NCI-H69 (cell line): ENCODE measurements at regions not wholly inside any gene's neighbourhood (a gene's known extent, or its start where the extent isn't known, plus 50 kb on each side); places are given as distances from the start of the nearest gene placed in this dataset.
"Not testable (repeated sequence)": the region's sequence is repeated elsewhere in the genome, so short reads cannot be mapped to it uniquely, and the experiment has no call there.

Source experiments
- DNase-seq: peaks from one replicate; lab custom pipeline; 2025; lab: John Stamatoyannopoulos, UW

- no peak for DNase-seq
Measured at GRCh38 chr10:8173866-8174243, 119.4 kb downstream of the GATA3 start.

GRCh38 chr10:8174762-8175161 is 120.3 kb downstream of the GATA3 start:
- no peak for DNase-seq

GRCh38 chr10:8177526-8177925 is 123.0 kb downstream of the GATA3 start:
- DNase-seq = not testable (repeated sequence)

DNA sequence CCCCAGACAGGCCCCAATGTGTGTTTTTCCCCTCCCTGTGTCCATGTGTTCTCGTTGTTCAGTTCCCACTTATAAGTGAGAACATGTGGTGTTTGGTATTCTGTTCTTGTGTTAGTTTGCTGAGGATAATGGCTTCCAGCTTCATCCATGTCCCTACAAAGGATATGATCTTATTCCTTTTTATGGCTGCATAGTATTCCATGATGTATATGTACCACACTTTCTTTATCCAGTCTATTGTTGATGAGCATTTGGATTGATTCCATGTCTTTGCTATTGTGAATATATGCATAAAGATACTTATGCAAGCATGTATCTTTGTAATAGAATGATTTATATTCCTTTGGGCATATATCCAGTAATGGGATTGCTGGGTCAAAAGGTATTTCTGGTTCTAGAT is 125.3 kb downstream of the GATA3 start:
- DNase-seq = not testable (repeated sequence)

- DNase-seq = peak; percentile 48
Measured at GRCh38 chr10:8180360-8181109, 126.0 kb downstream of the GATA3 start.

GRCh38 chr10:8181496-8182157 is 127.1 kb downstream of the GATA3 start:
- DNase-seq = no peak

GRCh38 chr10:8182806-8183205 is 128.3 kb downstream of the GATA3 start:
- no peak for DNase-seq

DNA sequence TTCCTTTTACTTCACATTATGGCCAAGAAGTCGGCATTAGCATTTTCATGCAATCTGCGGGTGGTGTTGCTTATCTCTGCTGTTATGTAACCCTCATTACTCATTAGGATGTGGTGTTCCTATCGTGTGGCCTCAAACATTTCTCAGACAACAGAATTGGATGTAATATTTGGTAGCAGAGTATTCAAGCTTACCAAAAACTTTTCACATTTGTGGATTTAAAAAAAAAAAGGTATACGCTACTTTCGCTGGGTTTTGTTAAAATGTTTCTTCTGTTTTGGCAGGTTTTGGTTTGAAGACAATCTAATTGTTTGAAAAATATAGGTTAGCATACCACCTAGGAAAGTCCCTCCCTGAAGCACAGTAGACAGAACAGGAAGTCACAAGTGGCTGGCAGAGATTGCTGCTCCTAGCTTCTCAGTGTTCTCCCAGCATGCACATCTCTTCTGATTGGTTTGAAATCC is 128.8 kb downstream of the GATA3 start:
- DNase-seq = no peak

DNA sequence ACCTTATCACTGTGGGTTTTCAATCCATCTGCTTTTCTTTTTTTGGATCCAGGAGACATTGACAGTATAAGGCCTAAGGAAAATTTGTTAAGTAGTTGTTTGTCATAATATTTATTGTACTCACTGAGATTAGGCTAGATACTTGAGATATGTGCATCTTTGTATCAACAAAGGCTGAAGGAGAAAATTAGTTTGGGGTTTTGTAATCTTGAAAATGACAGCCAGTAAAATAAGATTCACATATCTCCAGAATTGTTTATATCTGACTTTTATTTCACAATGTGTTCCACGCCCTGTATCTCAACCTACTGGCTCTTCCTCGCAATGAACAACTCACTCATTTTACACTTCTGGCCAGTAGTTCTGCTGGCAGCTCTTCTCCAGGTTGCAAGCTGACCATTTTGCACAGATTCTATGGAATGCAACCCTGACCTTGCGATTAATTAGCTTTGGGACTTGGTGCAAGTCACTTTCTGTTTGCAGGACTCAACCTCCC is 132.7 kb downstream of the GATA3 start:
- no peak for DNase-seq

GRCh38 chr10:8189458-8189857 is 135.0 kb downstream of the GATA3 start:
- no peak for DNase-seq

DNA sequence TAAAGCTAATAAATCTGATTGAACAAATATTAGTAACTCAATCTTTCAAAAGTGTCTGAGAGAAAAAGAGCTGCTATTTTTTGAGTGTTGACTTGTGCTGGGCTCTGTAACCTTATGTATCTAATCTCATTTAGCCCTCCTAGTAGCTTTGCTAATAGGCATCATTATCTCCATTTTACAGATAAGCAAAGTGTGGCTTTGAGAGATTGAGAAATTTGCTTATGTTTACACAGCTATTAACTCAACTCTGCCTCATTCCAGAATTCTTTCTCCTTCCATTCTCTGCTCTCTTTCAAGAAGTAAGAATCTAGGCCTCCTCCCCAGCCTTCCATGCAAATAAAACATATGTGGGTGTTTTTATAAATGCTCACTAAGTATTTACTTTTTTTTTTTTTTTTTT is 137.8 kb downstream of the GATA3 start:
- DNase-seq = no peak

DNA sequence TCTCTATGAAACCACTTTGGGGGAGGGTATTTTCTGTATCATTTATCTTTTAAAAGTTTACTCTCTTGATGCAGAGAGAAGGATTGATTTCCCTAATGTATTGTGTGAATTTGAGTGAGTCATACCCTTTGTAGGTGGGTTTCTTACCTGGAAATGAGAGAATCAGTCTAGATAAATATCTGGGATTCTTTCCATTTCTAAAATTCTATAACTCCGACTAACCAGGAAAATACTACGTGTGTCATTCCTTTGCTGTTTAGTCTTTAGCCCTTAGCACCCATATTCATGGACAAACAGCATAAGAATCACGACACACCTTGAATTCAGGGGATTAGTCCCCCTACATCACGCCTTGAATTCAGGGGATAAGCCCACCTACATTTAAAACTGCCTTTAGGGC is 139.1 kb downstream of the GATA3 start:
- no peak for DNase-seq

DNA sequence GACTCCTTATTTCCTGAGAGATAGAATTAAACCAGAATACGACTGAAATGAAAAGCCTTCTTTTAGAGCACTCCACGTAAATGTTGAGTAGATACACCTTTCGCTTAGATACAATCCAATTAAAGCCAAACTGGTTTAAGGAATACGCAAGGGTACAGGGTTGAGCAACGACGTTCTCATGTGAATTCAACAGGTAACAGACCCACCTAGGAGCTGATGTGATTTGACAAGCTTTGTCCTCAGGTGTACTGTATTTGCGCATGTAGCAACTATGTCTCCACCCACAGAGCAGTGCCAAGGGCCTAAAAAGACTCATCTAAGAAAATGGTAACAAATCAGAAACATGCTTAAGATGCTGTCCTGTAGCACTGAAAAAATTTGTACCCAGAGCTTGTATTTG is 139.6 kb downstream of the GATA3 start:
- no peak for DNase-seq

- no peak for DNase-seq
Measured at GRCh38 chr10:8206882-8207281, 152.4 kb downstream of the GATA3 start.

GRCh38 chr10:8211631-8212030 is 157.1 kb downstream of the GATA3 start:
- DNase-seq = no peak

GRCh38 chr10:8213735-8214134 is 159.2 kb downstream of the GATA3 start:
- no peak for DNase-seq

GRCh38 chr10:8214587-8214986 is 160.1 kb downstream of the GATA3 start:
- no peak for DNase-seq

- DNase-seq = no peak
Measured at GRCh38 chr10:8216893-8217292, 162.4 kb downstream of the GATA3 start.

DNA sequence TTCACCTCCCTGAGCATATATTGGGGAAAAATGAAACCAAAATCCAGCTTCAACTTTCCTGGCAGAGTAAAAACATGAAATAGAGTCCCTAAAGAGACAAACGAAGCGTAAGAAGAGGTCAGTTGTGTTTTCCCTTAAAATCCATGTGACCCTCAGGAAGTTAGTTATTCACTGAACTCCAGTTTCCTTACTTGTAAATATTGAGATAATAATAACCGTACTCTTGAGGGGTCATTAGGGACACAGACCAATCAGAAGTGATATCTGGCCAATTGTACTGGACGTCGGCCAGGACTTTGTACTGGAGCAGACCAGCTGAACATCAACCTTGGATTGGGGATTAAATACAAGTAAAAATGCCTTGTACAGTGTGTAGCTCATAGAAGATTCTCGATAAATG is 167.0 kb downstream of the GATA3 start:
- no peak for DNase-seq

DNA sequence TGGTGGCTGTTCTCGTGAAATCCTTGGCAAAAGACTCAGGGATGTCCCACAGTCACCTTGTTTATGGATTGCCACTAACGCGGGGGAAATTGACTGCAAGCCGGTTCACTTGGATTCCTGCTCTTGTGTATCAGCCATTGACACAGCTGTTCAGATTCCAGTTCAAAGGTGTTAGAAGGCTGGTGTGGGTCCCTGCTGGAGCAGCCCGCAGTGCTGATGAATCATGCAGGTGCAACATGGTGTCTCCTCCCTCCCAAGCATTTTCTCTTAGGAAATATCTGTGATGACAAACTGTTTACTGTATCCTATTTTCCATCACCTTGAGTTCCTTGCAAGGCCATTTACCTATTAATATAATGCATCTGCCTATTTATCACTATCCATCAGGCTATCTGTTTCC is 170.1 kb downstream of the GATA3 start:
- DNase-seq = no peak

DNA sequence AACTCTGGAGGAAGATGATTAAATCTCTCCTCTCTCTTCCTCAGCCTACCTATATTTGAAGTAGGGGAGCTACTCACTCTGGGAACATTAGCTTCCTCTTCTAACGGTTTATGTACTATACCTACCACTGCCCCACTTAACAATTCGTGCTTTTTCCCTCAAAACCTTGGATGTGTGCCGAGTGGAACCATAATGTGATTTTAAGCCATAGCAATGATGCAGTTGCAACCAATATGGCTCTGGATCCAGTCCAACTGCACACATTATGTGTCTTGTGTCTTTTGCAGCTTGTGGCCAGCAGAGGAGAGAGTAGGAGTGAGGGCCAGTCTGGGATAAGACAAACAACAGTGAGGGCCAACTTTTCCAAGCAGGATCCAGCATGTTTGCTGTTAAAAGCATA is 170.7 kb downstream of the GATA3 start:
- DNase-seq = no peak

GRCh38 chr10:8227246-8227645 is 172.8 kb downstream of the GATA3 start:
- DNase-seq = no peak

DNA sequence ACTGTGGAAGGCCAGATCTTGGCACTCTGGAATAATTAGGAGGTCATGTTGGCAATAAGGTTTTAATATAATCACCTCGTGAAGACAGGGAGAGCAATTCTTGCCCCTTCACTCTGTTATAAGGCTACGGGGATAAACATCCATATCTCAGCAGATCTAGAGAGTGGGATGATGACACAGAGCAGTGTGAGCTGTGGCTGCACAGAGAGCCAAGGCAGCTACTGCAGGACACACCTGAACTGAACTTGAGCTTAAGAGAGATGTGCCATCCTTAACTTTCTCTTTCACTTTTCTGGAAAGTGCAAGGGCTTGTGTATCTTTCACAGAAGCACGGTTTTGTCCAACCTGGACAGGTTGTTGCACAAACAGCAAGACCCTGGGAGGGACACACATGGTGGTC is 174.7 kb downstream of the GATA3 start:
- no peak for DNase-seq

DNA sequence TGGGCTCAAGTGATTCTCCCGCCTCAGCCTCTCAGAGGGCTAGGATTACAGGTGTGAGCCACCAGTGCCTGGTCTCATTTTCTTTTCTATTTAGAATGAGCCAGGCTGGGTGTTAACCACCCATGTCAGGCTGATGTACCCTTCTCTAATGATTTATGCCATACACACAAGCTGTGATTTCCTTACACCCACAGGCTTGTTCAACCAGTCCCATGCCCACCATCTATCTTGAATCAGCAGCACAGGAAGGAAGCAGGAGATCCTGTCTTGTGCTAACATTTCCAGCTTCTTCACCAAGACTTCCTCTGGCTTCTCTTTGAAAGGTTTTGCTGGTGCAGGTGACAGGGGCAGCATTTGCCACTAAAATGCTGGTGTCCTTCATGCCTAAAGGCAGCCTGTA is 176.4 kb downstream of the GATA3 start:
- no peak for DNase-seq
